ENCODE measurements at regions not wholly inside any gene's neighbourhood (a gene's known extent, or its start where the extent isn't known, plus 50 kb on each side); places are given as distances from the start of the nearest gene placed in this dataset.

GRCh38 chr12:34384693-34385092 lies 362.4 kb downstream of the ALG10 start:
- H3K27ac Mint-ChIP-seq (ENCODE audit: unreplicated experiment) = no peak overlapping the region

GRCh38 chr12:34386016-34386415 lies 363.7 kb downstream of the ALG10 start:
- Mint-ChIP-seq H3K27ac (ENCODE audit: unreplicated experiment) (no peak overlapping the region), H3K9me3 (ENCODE audit: unreplicated experiment) (peaks cover 3% of the 10 kb centered on the region), H3K4me1 (ENCODE audit: low read depth, unreplicated experiment) (no peaks in the 10 kb centered on the region), H3K4me3 (ENCODE audit: unreplicated experiment) (no peak overlapping the region), H3K27me3 (ENCODE audit: unreplicated experiment) (peaks cover 2% of the 10 kb centered on the region), H3K36me3 (ENCODE audit: unreplicated experiment) (no peaks in the 10 kb centered on the region)
- TF ChIP-seq CTCF (IDR thresholded peaks at IDR 0.05; ENCODE audit: partially characterized antibody, unreplicated experiment) = no peak
- no peak for DNase-seq

More at GRCh38 chr12:34384693-34385092, 362.4 kb downstream of the ALG10 start:
- peaks cover 2% of the 10 kb centered on the region for H3K27me3 Mint-ChIP-seq (ENCODE audit: unreplicated experiment)
- no peak for DNase-seq
- H3K4me3 Mint-ChIP-seq (ENCODE audit: unreplicated experiment) = no peak overlapping the region
- no peaks in the 10 kb centered on the region for H3K4me1 Mint-ChIP-seq (ENCODE audit: low read depth, unreplicated experiment)
- no peaks in the 10 kb centered on the region for H3K36me3 Mint-ChIP-seq (ENCODE audit: unreplicated experiment)
- H3K9me3 Mint-ChIP-seq (ENCODE audit: unreplicated experiment) = peaks cover 1% of the 10 kb centered on the region
- TF ChIP-seq CTCF (IDR thresholded peaks at IDR 0.05; ENCODE audit: partially characterized antibody, unreplicated experiment) = no peak

- TF ChIP-seq CTCF (IDR thresholded peaks at IDR 0.05; ENCODE audit: partially characterized antibody, unreplicated experiment) = no peak
- DNase-seq = no peak
- Mint-ChIP-seq H3K36me3 (ENCODE audit: unreplicated experiment) (no peaks in the 10 kb centered on the region), H3K27ac (ENCODE audit: unreplicated experiment) (no peak overlapping the region), H3K4me1 (ENCODE audit: low read depth, unreplicated experiment) (no peaks in the 10 kb centered on the region), H3K4me3 (ENCODE audit: unreplicated experiment) (no peak overlapping the region), H3K27me3 (ENCODE audit: unreplicated experiment) (peaks cover 2% of the 10 kb centered on the region), H3K9me3 (ENCODE audit: unreplicated experiment) (peaks cover 3% of the 10 kb centered on the region)
These were observed 364.4 kb downstream of the ALG10 start for GRCh38 chr12:34386621-34387255.

GRCh38 chr12:34387711-34388635 lies 365.7 kb downstream of the ALG10 start:
- Mint-ChIP-seq H3K9me3 (ENCODE audit: unreplicated experiment) (peaks cover 2% of the 10 kb centered on the region), H3K27ac (ENCODE audit: unreplicated experiment) (no peak overlapping the region), H3K36me3 (ENCODE audit: unreplicated experiment) (no peaks in the 10 kb centered on the region), H3K4me3 (ENCODE audit: unreplicated experiment) (no peak overlapping the region), H3K27me3 (ENCODE audit: unreplicated experiment) (peaks cover 2% of the 10 kb centered on the region), H3K4me1 (ENCODE audit: low read depth, unreplicated experiment) (no peaks in the 10 kb centered on the region)
- no peak for DNase-seq
- TF ChIP-seq CTCF (IDR thresholded peaks at IDR 0.05; ENCODE audit: partially characterized antibody, unreplicated experiment) = no peak
